Astrocyte (in vitro differentiated cells and primary cell): ENCODE measurements at regions not wholly inside any gene's neighbourhood (a gene's known extent, or its start where the extent isn't known, plus 50 kb on each side); places are given as distances from the start of the nearest gene placed in this dataset.

Experiments
- DNase-seq: peaks from one replicate; pipeline ENCODE4 v3.0.0-alpha.2; 2010; ENCODE audit warnings: low read depth
- FAIRE-seq: peaks from 2 replicates; lab custom pipeline; 2011; peaks lifted over from hg19 to GRCh38; lab: Jason Lieb, UNC
- H2AFZ ChIP-seq: 2 replicates; pipeline ENCODE4 v1.6.0; 2012; ENCODE audit warnings: low read depth, low read length, inconsistent platforms
- H3K27ac ChIP-seq: 2 replicates; pipeline ENCODE4 v1.5.1; 2011; ENCODE audit warnings: low read depth, low read length, inconsistent platforms
- H3K27me3 ChIP-seq: 2 replicates; pipeline ENCODE4 v1.6.0; 2011; ENCODE audit warnings: low read length, inconsistent platforms; ENCODE audit not compliant: insufficient read depth
- H3K36me3 ChIP-seq: 2 replicates; pipeline ENCODE4 v1.5.1; 2011; ENCODE audit warnings: low read length, inconsistent platforms; ENCODE audit not compliant: insufficient read depth
- H3K4me1 ChIP-seq: 2 replicates; pipeline ENCODE4 v1.5.1; 2011; ENCODE audit warnings: low read length, inconsistent platforms; ENCODE audit not compliant: insufficient read depth
- H3K4me2 ChIP-seq: 2 replicates; pipeline ENCODE4 v1.6.0; 2012; ENCODE audit warnings: low read length, inconsistent platforms
- H3K4me3 ChIP-seq: 2 replicates; pipeline ENCODE4 v1.5.1; 2011; ENCODE audit warnings: low read depth, mild to moderate bottlenecking, low read length, inconsistent platforms; ENCODE audit not compliant: insufficient read depth
- H3K79me2 ChIP-seq: 2 replicates; pipeline ENCODE4 v1.6.0; 2012; ENCODE audit warnings: mild to moderate bottlenecking, low read length, inconsistent platforms; ENCODE audit not compliant: insufficient read depth
- H3K9ac ChIP-seq: 2 replicates; pipeline ENCODE4 v1.6.0; 2012; ENCODE audit warnings: mild to moderate bottlenecking, low read length, inconsistent platforms
- H3K9me3 ChIP-seq: 2 replicates; pipeline ENCODE4 v1.5.1; 2012; ENCODE audit warnings: low read depth, mild to moderate bottlenecking, low read length, inconsistent platforms; ENCODE audit not compliant: insufficient read depth
- H4K20me1 ChIP-seq: 2 replicates; pipeline ENCODE4 v1.6.0; 2012; ENCODE audit warnings: low read length, inconsistent platforms; ENCODE audit not compliant: insufficient read depth
- H3K27ac Mint-ChIP-seq: one replicate; pipeline ENCODE4 v1.8.0; 2021; ENCODE audit warnings: mild to moderate bottlenecking, mixed read lengths; ENCODE audit not compliant: unreplicated experiment
- H3K27me3 Mint-ChIP-seq: one replicate; pipeline ENCODE4 v1.8.0; 2021; ENCODE audit warnings: low read depth, mixed read lengths; ENCODE audit not compliant: unreplicated experiment
- H3K36me3 Mint-ChIP-seq: one replicate; pipeline ENCODE4 v1.8.0; 2021; ENCODE audit warnings: low read depth, mixed read lengths; ENCODE audit not compliant: unreplicated experiment
- H3K4me1 Mint-ChIP-seq: one replicate; pipeline ENCODE4 v1.8.0; 2021; ENCODE audit warnings: low read depth, mixed read lengths; ENCODE audit not compliant: unreplicated experiment
- H3K4me3 Mint-ChIP-seq: one replicate; pipeline ENCODE4 v1.8.0; 2021; ENCODE audit warnings: mild to moderate bottlenecking, moderate library complexity, mixed read lengths; ENCODE audit not compliant: unreplicated experiment
- H3K9me3 Mint-ChIP-seq: one replicate; pipeline ENCODE4 v1.8.0; 2021; ENCODE audit warnings: mild to moderate bottlenecking, mixed read lengths; ENCODE audit not compliant: unreplicated experiment
- EZH2 ChIP-seq: IDR thresholded peaks from 2 replicates; pipeline ENCODE4 v1.6.1; 2012; ENCODE audit warnings: mild to moderate bottlenecking, low read length, inconsistent platforms; ENCODE audit not compliant: insufficient read depth
- TF ChIP-seq, protein P1 (sequence below): IDR thresholded peaks from 2 replicates; pipeline ENCODE4 v1.5.1; 2011; ENCODE audit warnings: low read depth, mild to moderate bottlenecking, inconsistent platforms, low read length, moderate library complexity; ENCODE audit not compliant: insufficient read depth

DNA sequence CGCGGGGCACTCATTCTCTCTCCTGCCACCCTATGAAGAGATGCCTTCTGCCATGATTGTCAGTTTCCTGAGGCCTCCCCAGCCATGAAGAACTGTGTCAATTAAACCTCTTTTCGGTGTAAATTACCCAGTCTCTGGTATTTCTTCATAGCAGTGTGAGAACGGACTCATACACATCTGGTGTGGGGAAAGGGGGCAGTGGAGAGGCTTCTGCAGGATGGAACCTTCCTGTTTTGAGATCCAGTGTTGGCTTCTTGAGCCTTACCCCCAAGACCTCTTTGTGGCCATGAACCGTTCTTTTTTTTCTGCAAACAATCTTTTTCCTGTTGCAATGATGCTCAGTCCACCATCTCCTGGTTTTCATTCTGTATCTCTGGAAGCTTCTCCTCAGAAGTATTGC, 248.4 kb downstream of the PRDM2 start:
- no peak for TF ChIP-seq EZH2
- TF ChIP-seq, protein P1, sequence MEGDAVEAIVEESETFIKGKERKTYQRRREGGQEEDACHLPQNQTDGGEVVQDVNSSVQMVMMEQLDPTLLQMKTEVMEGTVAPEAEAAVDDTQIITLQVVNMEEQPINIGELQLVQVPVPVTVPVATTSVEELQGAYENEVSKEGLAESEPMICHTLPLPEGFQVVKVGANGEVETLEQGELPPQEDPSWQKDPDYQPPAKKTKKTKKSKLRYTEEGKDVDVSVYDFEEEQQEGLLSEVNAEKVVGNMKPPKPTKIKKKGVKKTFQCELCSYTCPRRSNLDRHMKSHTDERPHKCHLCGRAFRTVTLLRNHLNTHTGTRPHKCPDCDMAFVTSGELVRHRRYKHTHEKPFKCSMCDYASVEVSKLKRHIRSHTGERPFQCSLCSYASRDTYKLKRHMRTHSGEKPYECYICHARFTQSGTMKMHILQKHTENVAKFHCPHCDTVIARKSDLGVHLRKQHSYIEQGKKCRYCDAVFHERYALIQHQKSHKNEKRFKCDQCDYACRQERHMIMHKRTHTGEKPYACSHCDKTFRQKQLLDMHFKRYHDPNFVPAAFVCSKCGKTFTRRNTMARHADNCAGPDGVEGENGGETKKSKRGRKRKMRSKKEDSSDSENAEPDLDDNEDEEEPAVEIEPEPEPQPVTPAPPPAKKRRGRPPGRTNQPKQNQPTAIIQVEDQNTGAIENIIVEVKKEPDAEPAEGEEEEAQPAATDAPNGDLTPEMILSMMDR, result no peak
- no peaks in the 10 kb centered on the region for H3K27me3 ChIP-seq
- H3K9me3 ChIP-seq, result no peaks in the 10 kb centered on the region
- H2AFZ ChIP-seq, result no peak overlapping the region
- H3K4me1 ChIP-seq, result no peaks in the 10 kb centered on the region
- Mint-ChIP-seq H3K27ac (no peak overlapping the region), H3K4me1 (no peaks in the 10 kb centered on the region), H3K9me3 (no peaks in the 10 kb centered on the region), H3K4me3 (no peak overlapping the region), H3K36me3 (no peaks in the 10 kb centered on the region), H3K27me3 (peaks cover 13% of the 10 kb centered on the region)
- no peaks in the 10 kb centered on the region for H3K36me3 ChIP-seq
- H3K79me2 ChIP-seq, result no peaks in the 10 kb centered on the region
- no peak overlapping the region for H3K9ac ChIP-seq
- FAIRE-seq (no peak), DNase-seq (no peak)
- H3K4me3 ChIP-seq, result no peak overlapping the region
- H3K27ac ChIP-seq, result no peak overlapping the region
- no peaks in the 10 kb centered on the region for H4K20me1 ChIP-seq
- no peak overlapping the region for H3K4me2 ChIP-seq

DNA sequence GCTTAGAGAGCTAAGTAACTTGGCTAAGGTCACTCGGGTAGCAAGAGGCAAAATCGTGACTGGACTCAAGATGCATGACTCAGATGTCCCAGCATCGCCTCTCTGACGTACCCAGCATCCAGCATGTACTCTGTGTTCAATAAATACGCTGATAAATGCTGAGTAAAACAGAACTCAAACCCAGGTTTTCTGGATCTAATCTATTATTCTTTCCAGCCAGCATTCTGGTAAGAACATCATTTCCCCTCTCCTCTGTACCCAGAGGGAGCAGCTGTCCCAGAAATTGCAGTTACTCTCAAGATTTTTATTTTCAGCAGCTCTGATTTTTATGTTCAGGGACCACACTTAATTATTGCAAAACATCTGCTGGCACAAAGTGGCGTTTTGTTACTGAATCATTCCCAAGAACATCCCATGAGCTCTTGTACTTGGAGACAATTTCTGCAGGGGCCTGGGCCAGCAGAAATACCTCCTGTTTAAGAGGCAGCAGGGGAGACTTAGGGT, 249.0 kb downstream of the PRDM2 start:
- FAIRE-seq, result no peak
- no peak overlapping the region for H3K4me3 Mint-ChIP-seq
- H4K20me1 ChIP-seq, result no peaks in the 10 kb centered on the region

DNA sequence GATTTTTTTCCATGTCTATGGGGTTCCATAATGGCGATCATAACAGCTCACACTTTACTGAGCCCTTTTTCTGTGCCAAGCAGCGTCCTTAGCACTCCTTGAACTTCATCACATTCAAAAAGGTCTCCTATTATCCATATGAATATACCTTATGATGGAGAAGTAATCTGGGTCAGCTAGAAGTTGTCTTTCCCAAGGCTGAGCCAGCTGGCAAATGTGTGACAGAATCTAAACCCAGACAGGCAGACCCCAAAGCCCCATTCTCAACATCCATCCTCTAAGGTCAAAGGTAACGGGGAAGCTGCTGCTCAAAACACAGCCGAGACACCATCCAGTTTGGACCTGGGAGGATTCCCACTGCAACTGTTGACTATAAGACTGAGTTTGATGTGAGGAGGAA, 249.6 kb downstream of the PRDM2 start:
- TF ChIP-seq, protein P1, result no peak
- no peak for TF ChIP-seq EZH2
- no peaks in the 10 kb centered on the region for H3K9me3 Mint-ChIP-seq
- Histone ChIP-seq H3K79me2 (no peaks in the 10 kb centered on the region), H3K4me2 (no peak overlapping the region), H4K20me1 (no peaks in the 10 kb centered on the region), H3K36me3 (no peaks in the 10 kb centered on the region), H3K27me3 (no peaks in the 10 kb centered on the region), H3K9ac (no peak overlapping the region), H3K9me3 (no peaks in the 10 kb centered on the region), H3K4me3 (no peak overlapping the region), H3K27ac (no peak overlapping the region), H2AFZ (no peak overlapping the region), H3K4me1 (no peaks in the 10 kb centered on the region)
- FAIRE-seq (no peak), DNase-seq (no peak)
- no peak overlapping the region for H3K4me3 Mint-ChIP-seq
- H3K27ac Mint-ChIP-seq, result no peak overlapping the region
- no peaks in the 10 kb centered on the region for H3K4me1 Mint-ChIP-seq
- H3K27me3 Mint-ChIP-seq, result peaks cover 13% of the 10 kb centered on the region
- H3K36me3 Mint-ChIP-seq, result no peaks in the 10 kb centered on the region

More for the DNA sequence above, 249.0 kb downstream of the PRDM2 start:
- no peak overlapping the region for H2AFZ ChIP-seq
- no peak overlapping the region for H3K4me3 ChIP-seq
- H3K79me2 ChIP-seq, result no peaks in the 10 kb centered on the region
- Mint-ChIP-seq H3K27ac (no peak overlapping the region), H3K27me3 (peaks cover 13% of the 10 kb centered on the region), H3K9me3 (no peaks in the 10 kb centered on the region), H3K4me1 (no peaks in the 10 kb centered on the region), H3K36me3 (no peaks in the 10 kb centered on the region)
- no peak overlapping the region for H3K4me2 ChIP-seq
- no peaks in the 10 kb centered on the region for H3K9me3 ChIP-seq
- H3K9ac ChIP-seq, result no peak overlapping the region
- no peak for TF ChIP-seq EZH2
- TF ChIP-seq, protein P1, result no peak
- DNase-seq, result no peak
- no peaks in the 10 kb centered on the region for H3K27me3 ChIP-seq
- no peaks in the 10 kb centered on the region for H3K36me3 ChIP-seq
- no peaks in the 10 kb centered on the region for H3K4me1 ChIP-seq
- no peak overlapping the region for H3K27ac ChIP-seq
